ENCODE measurements at regions not wholly inside any gene's neighbourhood (a gene's known extent, or its start where the extent isn't known, plus 50 kb on each side); places are given as distances from the start of the nearest gene placed in this dataset.

DNA sequence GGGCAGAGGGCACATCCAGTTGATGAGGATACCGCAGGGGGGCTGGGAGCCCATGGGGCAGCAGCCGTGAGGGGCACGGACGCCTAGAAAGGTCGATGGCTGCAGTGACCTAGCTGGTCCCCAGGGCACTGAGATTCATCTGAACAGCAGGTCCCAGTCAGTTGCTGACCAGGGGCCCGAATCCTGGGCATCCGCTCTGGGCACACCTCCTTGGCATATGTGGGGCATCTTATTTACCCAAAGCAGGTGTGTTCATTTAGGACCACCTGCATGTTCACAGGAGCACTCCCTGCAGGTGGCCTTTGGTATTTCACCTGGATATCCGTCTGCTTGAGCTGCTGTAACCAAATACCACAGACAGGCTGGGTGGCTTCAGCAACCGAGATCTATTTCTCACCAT lies 72.0 kb upstream of the ODC1 start:
- Histone ChIP-seq H3K9me3 (peaks cover 0 to 27% (median 15%) of the 10 kb centered on the region in 11 donors), H3K27me3 (peaks cover 0 to 2% (median 0%) of the 10 kb centered on the region in 7 donors), H3K36me3 (no peaks in the 10 kb centered on the region), H3K4me1 (no peaks in the 10 kb centered on the region), H3K27ac (no peak overlapping the region), H3K4me3 (no peak overlapping the region)
- intact Hi-C loops (cut with DNase I): no loop called here
- TF ChIP-seq, protein P1, sequence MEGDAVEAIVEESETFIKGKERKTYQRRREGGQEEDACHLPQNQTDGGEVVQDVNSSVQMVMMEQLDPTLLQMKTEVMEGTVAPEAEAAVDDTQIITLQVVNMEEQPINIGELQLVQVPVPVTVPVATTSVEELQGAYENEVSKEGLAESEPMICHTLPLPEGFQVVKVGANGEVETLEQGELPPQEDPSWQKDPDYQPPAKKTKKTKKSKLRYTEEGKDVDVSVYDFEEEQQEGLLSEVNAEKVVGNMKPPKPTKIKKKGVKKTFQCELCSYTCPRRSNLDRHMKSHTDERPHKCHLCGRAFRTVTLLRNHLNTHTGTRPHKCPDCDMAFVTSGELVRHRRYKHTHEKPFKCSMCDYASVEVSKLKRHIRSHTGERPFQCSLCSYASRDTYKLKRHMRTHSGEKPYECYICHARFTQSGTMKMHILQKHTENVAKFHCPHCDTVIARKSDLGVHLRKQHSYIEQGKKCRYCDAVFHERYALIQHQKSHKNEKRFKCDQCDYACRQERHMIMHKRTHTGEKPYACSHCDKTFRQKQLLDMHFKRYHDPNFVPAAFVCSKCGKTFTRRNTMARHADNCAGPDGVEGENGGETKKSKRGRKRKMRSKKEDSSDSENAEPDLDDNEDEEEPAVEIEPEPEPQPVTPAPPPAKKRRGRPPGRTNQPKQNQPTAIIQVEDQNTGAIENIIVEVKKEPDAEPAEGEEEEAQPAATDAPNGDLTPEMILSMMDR (IDR thresholded peaks at IDR 0.05): no peak
- ATAC-seq: peak in 1 of 8 donors; percentile 20
- DNase-seq: no peak
- WGBS, 2 donors: 92 to 93% methylated on average over 9 of the region's 9 CpGs

DNA sequence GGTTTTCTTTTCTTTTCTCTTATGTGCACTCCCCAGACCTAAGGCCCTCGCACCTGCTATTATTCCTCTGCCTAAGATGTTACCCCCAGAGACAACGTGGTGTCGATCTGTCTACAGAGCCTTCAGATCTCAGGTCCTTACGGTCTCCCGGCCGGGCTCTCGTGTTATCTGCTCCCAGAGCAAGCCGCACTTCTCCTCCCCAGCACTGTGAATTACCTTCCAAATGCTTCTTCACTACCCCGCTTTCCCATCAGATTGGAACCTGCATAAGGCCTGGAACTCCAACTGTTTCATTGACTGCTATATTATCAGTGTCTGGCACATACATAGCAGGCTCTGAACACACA lies 71.2 kb upstream of the ODC1 start:
- intact Hi-C loops (cut with DNase I): no loop called here
- no peaks in the 10 kb centered on the region for H3K36me3 ChIP-seq
- peaks cover 0 to under 1% (median 0%) of the 10 kb centered on the region in 9 donors for H3K4me1 ChIP-seq
- no peak overlapping the region for H3K27ac ChIP-seq
- H3K4me3 ChIP-seq: no peak overlapping the region
- 70 to 75% methylated on average over 9 of the region's 9 CpGs for WGBS, 2 donors
- peaks cover 0 to 34% (median 22%) of the 10 kb centered on the region in 11 donors for H3K9me3 ChIP-seq
- peaks cover 0 to 2% (median 0%) of the 10 kb centered on the region in 7 donors for H3K27me3 ChIP-seq
- ATAC-seq (no peak), DNase-seq (no peak)
- TF ChIP-seq, protein P1 (IDR thresholded peaks at IDR 0.05): no peak

DNA sequence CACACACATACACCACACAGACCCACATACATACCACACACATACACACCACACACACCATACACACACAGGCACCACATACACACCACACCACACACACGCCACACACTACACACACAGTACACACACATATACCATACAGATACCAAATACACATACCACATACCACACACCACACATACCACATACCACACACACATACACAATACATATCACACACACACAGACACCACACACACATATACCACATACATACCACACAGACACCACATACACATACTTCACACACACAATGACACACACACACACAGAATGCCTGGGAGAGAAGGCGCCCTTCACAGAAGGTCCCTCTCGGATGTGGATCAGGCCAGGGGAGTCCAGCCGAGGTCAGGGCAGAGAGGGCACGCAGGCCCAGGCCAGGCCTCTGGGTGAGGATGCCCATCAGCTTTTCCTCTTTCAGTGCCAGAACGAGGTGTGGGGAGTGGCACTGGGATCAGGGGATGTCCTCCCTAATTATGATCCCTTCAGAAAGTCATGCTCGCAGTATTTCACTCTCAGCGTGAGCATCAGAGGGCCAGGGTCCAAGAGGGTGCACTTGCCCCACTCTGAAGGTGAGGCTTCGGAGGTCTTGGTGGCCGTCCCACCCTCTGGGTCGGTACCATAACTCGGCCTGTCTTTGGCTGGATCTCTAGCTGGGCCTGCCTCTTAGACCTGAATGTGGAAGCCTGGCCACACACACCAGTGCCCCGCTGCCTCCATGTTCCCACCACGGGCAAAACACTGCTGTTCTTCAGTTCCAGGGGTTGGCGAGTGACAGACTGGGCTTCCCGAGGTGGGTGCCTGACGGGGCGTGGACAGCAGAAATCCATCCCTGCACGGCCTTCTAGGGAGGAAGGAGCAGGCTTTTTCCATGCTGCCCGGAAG lies 70.6 kb upstream of the ODC1 start:
- peaks cover 0 to 4% (median 0%) of the 10 kb centered on the region in 9 donors for H3K4me1 ChIP-seq
- intact Hi-C loops (cut with DNase I): no loop called here
- no peak overlapping the region for H3K27ac ChIP-seq
- H3K9me3 ChIP-seq: peaks cover 0 to 39% (median 22%) of the 10 kb centered on the region in 11 donors
- ATAC-seq (peak in 1 of 8 donors; percentile 43), DNase-seq (no peak)
- no peaks in the 10 kb centered on the region for H3K36me3 ChIP-seq
- TF ChIP-seq, protein P1 (IDR thresholded peaks at IDR 0.05): no peak
- 90 to 94% methylated on average over 20 of the region's 20 CpGs for WGBS, 2 donors
- no peak overlapping the region for H3K4me3 ChIP-seq
- peaks cover 0 to 2% (median 0%) of the 10 kb centered on the region in 7 donors for H3K27me3 ChIP-seq

DNA sequence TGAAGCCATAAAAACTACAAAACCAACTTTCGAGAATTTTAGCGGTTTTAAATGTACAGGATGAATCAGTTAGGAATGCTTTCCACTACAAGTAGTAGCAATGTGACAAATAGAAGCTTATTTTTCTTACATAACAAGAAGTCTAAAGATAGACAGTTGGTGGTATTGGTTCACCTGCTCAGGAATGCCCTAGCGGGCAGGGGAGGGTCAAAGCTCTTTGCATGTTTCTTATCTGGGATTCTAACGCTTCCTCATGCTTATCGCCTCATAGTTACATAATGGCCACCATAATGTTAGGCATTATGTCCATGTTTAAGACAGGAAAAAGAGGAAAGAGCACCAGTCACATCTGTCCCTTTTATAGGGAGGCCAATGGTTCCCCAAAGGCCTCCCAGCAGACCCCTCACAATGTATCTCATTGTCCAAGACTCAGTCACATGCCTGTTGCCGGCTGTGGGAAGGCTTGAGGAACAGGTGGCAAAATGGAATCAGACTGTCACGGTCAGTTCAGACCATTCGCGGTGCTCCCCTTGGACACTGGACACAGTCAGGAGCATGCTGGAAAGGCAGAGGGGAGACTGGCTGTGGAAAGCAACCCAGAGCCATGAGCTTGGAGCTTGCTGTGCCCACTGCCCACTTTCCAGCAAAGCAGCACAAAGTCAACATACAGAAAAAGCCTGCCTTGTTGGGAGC lies 69.4 kb upstream of the ODC1 start:
- intact Hi-C loops (cut with DNase I): no loop called here
- peaks cover 0 to 39% (median 22%) of the 10 kb centered on the region in 11 donors for H3K9me3 ChIP-seq
- H3K4me1 ChIP-seq: peaks cover 0 to 4% (median 0%) of the 10 kb centered on the region in 9 donors
- DNase-seq: no peak
- TF ChIP-seq, protein P1 (IDR thresholded peaks at IDR 0.05): no peak
- peaks cover 0 to 2% (median 0%) of the 10 kb centered on the region in 7 donors for H3K27me3 ChIP-seq
- H3K27ac ChIP-seq: no peak overlapping the region
- no peak overlapping the region for H3K4me3 ChIP-seq
- no peaks in the 10 kb centered on the region for H3K36me3 ChIP-seq
- WGBS, 2 donors: 91% methylated on average over 9 of the region's 9 CpGs
- no peak for ATAC-seq
